GM23248 (cell line): ENCODE measurements at regions not wholly inside any gene's neighbourhood (a gene's known extent, or its start where the extent isn't known, plus 50 kb on each side); places are given as distances from the start of the nearest gene placed in this dataset.

ENCODE experiments used
- EZH2 ChIP-seq: fragments of 200-600 bp; sonication (generic); IDR thresholded peaks from 2 replicates; pipeline ENCODE4 v1.6.1; 2018; ENCODE audit warnings: antibody characterized with exemption, mild to moderate bottlenecking; ENCODE audit not compliant: insufficient read depth, poor library complexity, severe bottlenecking
- EZH2phosphoT487 ChIP-seq: fragments of 200-600 bp; sonication (generic); IDR thresholded peaks from 2 replicates; pipeline ENCODE4 v1.6.1; 2018; ENCODE audit warnings: antibody characterized with exemption, moderate library complexity, mild to moderate bottlenecking, low read depth; ENCODE audit not compliant: insufficient read depth

- TF ChIP-seq EZH2phosphoT487 (no peak), EZH2 (no peak)
Observed at GRCh38 chr19:28164214-28164613, 1048.7 kb downstream of the UQCRFS1 start.
